ENCODE measurements at regions not wholly inside any gene's neighbourhood (a gene's known extent, or its start where the extent isn't known, plus 50 kb on each side); places are given as distances from the start of the nearest gene placed in this dataset.

DNA sequence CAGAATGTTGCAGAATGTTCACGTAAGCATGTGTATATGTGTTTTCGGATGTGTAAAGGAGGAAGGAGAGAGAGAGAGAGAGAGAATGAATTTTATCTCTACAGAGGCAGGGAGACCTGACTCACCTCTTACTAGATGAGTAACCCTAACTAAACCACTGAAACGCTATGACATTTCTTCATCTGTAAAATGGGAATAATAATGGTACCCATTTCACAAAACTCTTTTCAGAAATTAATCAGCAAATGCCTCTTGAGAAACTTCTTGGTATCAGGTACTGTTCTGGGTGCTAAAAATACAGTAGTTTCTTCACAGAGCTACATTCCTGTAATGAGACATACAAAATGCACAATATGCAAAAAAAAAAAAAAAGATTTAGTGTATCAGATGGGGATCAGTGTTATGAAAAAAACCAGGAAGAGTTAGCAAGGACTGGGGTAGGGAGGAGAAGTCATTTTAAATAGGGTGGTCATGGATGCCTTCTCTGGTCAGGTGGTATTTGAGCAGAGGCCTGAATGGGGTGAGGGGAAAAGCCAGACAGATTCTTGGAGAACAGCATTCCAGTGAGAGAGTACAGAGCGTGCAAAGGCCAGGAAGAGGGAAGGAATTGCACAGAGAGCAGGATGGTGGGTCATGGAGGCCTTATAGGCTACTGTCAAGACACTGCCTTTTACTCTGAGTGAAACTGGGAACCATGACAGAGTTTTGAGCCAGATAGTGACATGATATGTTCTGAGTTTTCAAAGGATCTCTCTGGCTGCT, 84.9 kb upstream of the SPANXB1 start:
- H3K4me1 ChIP-seq (ENCODE audit: insufficient read depth, low read length) = no peaks in the 10 kb centered on the region
- TF ChIP-seq, protein P1, sequence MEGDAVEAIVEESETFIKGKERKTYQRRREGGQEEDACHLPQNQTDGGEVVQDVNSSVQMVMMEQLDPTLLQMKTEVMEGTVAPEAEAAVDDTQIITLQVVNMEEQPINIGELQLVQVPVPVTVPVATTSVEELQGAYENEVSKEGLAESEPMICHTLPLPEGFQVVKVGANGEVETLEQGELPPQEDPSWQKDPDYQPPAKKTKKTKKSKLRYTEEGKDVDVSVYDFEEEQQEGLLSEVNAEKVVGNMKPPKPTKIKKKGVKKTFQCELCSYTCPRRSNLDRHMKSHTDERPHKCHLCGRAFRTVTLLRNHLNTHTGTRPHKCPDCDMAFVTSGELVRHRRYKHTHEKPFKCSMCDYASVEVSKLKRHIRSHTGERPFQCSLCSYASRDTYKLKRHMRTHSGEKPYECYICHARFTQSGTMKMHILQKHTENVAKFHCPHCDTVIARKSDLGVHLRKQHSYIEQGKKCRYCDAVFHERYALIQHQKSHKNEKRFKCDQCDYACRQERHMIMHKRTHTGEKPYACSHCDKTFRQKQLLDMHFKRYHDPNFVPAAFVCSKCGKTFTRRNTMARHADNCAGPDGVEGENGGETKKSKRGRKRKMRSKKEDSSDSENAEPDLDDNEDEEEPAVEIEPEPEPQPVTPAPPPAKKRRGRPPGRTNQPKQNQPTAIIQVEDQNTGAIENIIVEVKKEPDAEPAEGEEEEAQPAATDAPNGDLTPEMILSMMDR (IDR thresholded peaks at IDR 0.05; ENCODE audit: insufficient read depth, low read depth, low read length) = no peak
- TF ChIP-seq EZH2 (IDR thresholded peaks at IDR 0.05; ENCODE audit: insufficient read depth, low read length) = no peak
- no peaks in the 10 kb centered on the region for H3K27me3 ChIP-seq (ENCODE audit: insufficient read depth, low read length)
- H3K36me3 Mint-ChIP-seq (ENCODE audit: low read depth, unreplicated experiment) = no peaks in the 10 kb centered on the region
- H3K4me3 ChIP-seq (ENCODE audit: insufficient read depth, low read depth, low read length) = no peak overlapping the region
- H3K4me1 Mint-ChIP-seq (ENCODE audit: low read depth, unreplicated experiment) = peaks cover 2% of the 10 kb centered on the region
- FAIRE-seq = peak; percentile 91
- H3K27ac Mint-ChIP-seq (ENCODE audit: unreplicated experiment) = no peak overlapping the region
- no peak overlapping the region for H3K4me2 ChIP-seq (ENCODE audit: low read length)
- no peak overlapping the region for H3K9ac ChIP-seq (ENCODE audit: low read length)
- H3K36me3 ChIP-seq (ENCODE audit: insufficient read depth, low read length) = no peaks in the 10 kb centered on the region
- H3K27ac ChIP-seq (ENCODE audit: low read depth, low read length) = no peak overlapping the region
- no peaks in the 10 kb centered on the region for H3K27me3 Mint-ChIP-seq (ENCODE audit: low read depth, unreplicated experiment)
- no peak for DNase-seq (ENCODE audit: low read depth)
- H3K4me3 Mint-ChIP-seq (ENCODE audit: unreplicated experiment) = no peak overlapping the region
- no peaks in the 10 kb centered on the region for H3K79me2 ChIP-seq (ENCODE audit: insufficient read depth, low read length)
- H3K9me3 Mint-ChIP-seq (ENCODE audit: unreplicated experiment) = no peaks in the 10 kb centered on the region
- no peak overlapping the region for H2AFZ ChIP-seq (ENCODE audit: low read depth, low read length)
- no peaks in the 10 kb centered on the region for H4K20me1 ChIP-seq (ENCODE audit: insufficient read depth, low read length)
- no peaks in the 10 kb centered on the region for H3K9me3 ChIP-seq (ENCODE audit: insufficient read depth, low read depth, low read length)

- H3K27me3 ChIP-seq (ENCODE audit: insufficient read depth, low read length) = no peaks in the 10 kb centered on the region
- no peak overlapping the region for H3K9ac ChIP-seq (ENCODE audit: low read length)
- no peaks in the 10 kb centered on the region for H3K36me3 ChIP-seq (ENCODE audit: insufficient read depth, low read length)
- Mint-ChIP-seq H3K27me3 (ENCODE audit: low read depth, unreplicated experiment) (no peaks in the 10 kb centered on the region), H3K9me3 (ENCODE audit: unreplicated experiment) (no peaks in the 10 kb centered on the region), H3K4me1 (ENCODE audit: low read depth, unreplicated experiment) (peaks cover 4% of the 10 kb centered on the region), H3K4me3 (ENCODE audit: unreplicated experiment) (no peak overlapping the region), H3K36me3 (ENCODE audit: low read depth, unreplicated experiment) (no peaks in the 10 kb centered on the region), H3K27ac (ENCODE audit: unreplicated experiment) (no peak overlapping the region)
- no peaks in the 10 kb centered on the region for H3K4me1 ChIP-seq (ENCODE audit: insufficient read depth, low read length)
- no peak overlapping the region for H3K27ac ChIP-seq (ENCODE audit: low read depth, low read length)
- H3K4me3 ChIP-seq (ENCODE audit: insufficient read depth, low read depth, low read length) = no peak overlapping the region
- DNase-seq (ENCODE audit: low read depth) (peak; percentile 32), FAIRE-seq (peak; percentile 95)
- H3K79me2 ChIP-seq (ENCODE audit: insufficient read depth, low read length) = no peaks in the 10 kb centered on the region
- no peak overlapping the region for H3K4me2 ChIP-seq (ENCODE audit: low read length)
- no peaks in the 10 kb centered on the region for H4K20me1 ChIP-seq (ENCODE audit: insufficient read depth, low read length)
- TF ChIP-seq, protein P1 (IDR thresholded peaks at IDR 0.05; ENCODE audit: insufficient read depth, low read depth, low read length) = peak; percentile 48
- no peak for TF ChIP-seq EZH2 (IDR thresholded peaks at IDR 0.05; ENCODE audit: insufficient read depth, low read length)
- H2AFZ ChIP-seq (ENCODE audit: low read depth, low read length) = peak overlapping the region; percentile 41
- H3K9me3 ChIP-seq (ENCODE audit: insufficient read depth, low read depth, low read length) = no peaks in the 10 kb centered on the region
Observed at GRCh38 chrX:140918398-140919038, 83.9 kb upstream of the SPANXB1 start.

DNA sequence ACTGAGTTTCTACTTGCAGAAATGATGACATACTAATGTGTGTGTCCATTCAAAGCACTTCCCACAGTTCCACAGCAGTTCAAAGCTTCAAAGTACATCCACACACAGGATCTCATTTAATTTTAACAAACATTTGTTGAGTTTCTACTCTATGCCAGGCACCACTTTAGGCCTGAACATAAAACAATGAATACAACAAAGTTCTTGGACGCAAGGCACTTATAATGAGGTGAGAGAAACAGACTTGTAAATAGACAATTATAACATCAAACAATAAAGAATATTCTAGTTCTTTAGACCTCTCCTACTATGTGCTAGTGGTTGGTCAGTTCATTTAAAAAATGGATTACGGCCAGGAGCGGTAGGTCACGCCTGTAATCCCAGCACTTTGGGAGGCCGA, 82.0 kb upstream of the SPANXB1 start:
- H3K36me3 ChIP-seq (ENCODE audit: insufficient read depth, low read length) = no peaks in the 10 kb centered on the region
- no peaks in the 10 kb centered on the region for H4K20me1 ChIP-seq (ENCODE audit: insufficient read depth, low read length)
- no peaks in the 10 kb centered on the region for H3K9me3 ChIP-seq (ENCODE audit: insufficient read depth, low read depth, low read length)
- Mint-ChIP-seq H3K36me3 (ENCODE audit: low read depth, unreplicated experiment) (no peaks in the 10 kb centered on the region), H3K4me3 (ENCODE audit: unreplicated experiment) (no peak overlapping the region), H3K27ac (ENCODE audit: unreplicated experiment) (no peak overlapping the region), H3K27me3 (ENCODE audit: low read depth, unreplicated experiment) (no peaks in the 10 kb centered on the region), H3K4me1 (ENCODE audit: low read depth, unreplicated experiment) (peaks cover 8% of the 10 kb centered on the region), H3K9me3 (ENCODE audit: unreplicated experiment) (no peaks in the 10 kb centered on the region)
- H3K4me1 ChIP-seq (ENCODE audit: insufficient read depth, low read length) = no peaks in the 10 kb centered on the region
- no peak overlapping the region for H3K9ac ChIP-seq (ENCODE audit: low read length)
- no peak overlapping the region for H3K27ac ChIP-seq (ENCODE audit: low read depth, low read length)
- no peak for FAIRE-seq
- DNase-seq (ENCODE audit: low read depth) = no peak
- TF ChIP-seq, protein P1 (IDR thresholded peaks at IDR 0.05; ENCODE audit: insufficient read depth, low read depth, low read length) = no peak
- no peak for TF ChIP-seq EZH2 (IDR thresholded peaks at IDR 0.05; ENCODE audit: insufficient read depth, low read length)
- H3K4me2 ChIP-seq (ENCODE audit: low read length) = no peak overlapping the region
- H3K27me3 ChIP-seq (ENCODE audit: insufficient read depth, low read length) = no peaks in the 10 kb centered on the region
- no peak overlapping the region for H3K4me3 ChIP-seq (ENCODE audit: insufficient read depth, low read depth, low read length)
- H2AFZ ChIP-seq (ENCODE audit: low read depth, low read length) = no peak overlapping the region
- no peaks in the 10 kb centered on the region for H3K79me2 ChIP-seq (ENCODE audit: insufficient read depth, low read length)

All from astrocyte (in vitro differentiated cells and primary cell).